SK-N-MC (cell line): ENCODE measurements at regions not wholly inside any gene's neighbourhood (a gene's known extent, or its start where the extent isn't known, plus 50 kb on each side); places are given as distances from the start of the nearest gene placed in this dataset.

Experiments
- EZH2 ChIP-seq: fragments of 200-600 bp; sonication (generic); IDR thresholded peaks from one replicate; pipeline ENCODE4 v1.6.1; 2017; ENCODE audit warnings: antibody characterized with exemption
- FOXP2 ChIP-seq: optimal IDR thresholded peaks from 2 replicates; pipeline ENCODE3; 2011; ENCODE audit warnings: mild to moderate bottlenecking, moderate library complexity; ENCODE audit not compliant: insufficient read depth; ENCODE audit errors: extremely low read length, control extremely low read depth

GRCh38 chr10:88067737-88068136, 204.3 kb downstream of the PTEN start:
- TF ChIP-seq FOXP2 (no peak), EZH2 (no peak)
